Transverse colon (tissue), 4 donors: ENCODE measurements at regions not wholly inside any gene's neighbourhood (a gene's known extent, or its start where the extent isn't known, plus 50 kb on each side); places are given as distances from the start of the nearest gene placed in this dataset.

ENCODE experiments used
- DNase-seq: peaks from one replicate; pipeline ENCODE4 v3.0.0-alpha.2; 2019
- H3K27ac ChIP-seq, 4 donors: fragments of 200-600 bp; sonication (generic); 2 replicates each; pipeline ENCODE4 v1.5.1; 2016 to 2018; ENCODE audit warnings: inconsistent platforms in 4 of 4
- H3K27me3 ChIP-seq: fragments of 200-600 bp; sonication (generic); 2 replicates; pipeline ENCODE4 v1.5.1; 2017; ENCODE audit warnings: inconsistent platforms
- H3K36me3 ChIP-seq, 4 donors: fragments of 200-600 bp; sonication (generic); 2 replicates each; pipeline ENCODE4 v1.5.1; 2017 to 2019; ENCODE audit warnings: inconsistent platforms in 4 of 4
- H3K4me1 ChIP-seq, 4 donors: fragments of 200-600 bp; sonication (generic); 2 replicates each; pipeline ENCODE4 v1.5.1; 2017 to 2020; ENCODE audit warnings: inconsistent platforms in 4 of 4
- H3K4me3 ChIP-seq, 4 donors: fragments of 200-600 bp; sonication (generic); 1 replicate in 1 of 4; 2 replicates in 3 of 4; pipeline versions ENCODE4 v1.5.1 to v1.6.1; 2017 to 2019; ENCODE audit warnings: inconsistent platforms in 4 of 4
- H3K9me3 ChIP-seq, 2 donors: fragments of 200-600 bp; sonication (generic); 2 replicates each; pipeline ENCODE4 v1.5.1; 2017 to 2019; ENCODE audit warnings: inconsistent platforms in 2 of 2
- EP300 ChIP-seq: sonication (generic); formaldehyde crosslinking; IDR thresholded peaks from one replicate; pipeline ENCODE4 v1.6.1; 2017; ENCODE audit warnings: antibody characterized with exemption, low read depth
- POLR2A ChIP-seq: fragments of 450-650 bp; IDR thresholded peaks from one replicate; pipeline ENCODE4 v1.6.1; 2016; ENCODE audit warnings: antibody characterized with exemption, mild to moderate bottlenecking, moderate library complexity
- POLR2AphosphoS5 ChIP-seq, 3 donors: sonication (generic); formaldehyde crosslinking; IDR thresholded peaks; one replicate each; pipeline ENCODE4 v1.6.1; 2016; ENCODE audit warnings: antibody characterized with exemption in 3 of 3
- WGBS, 2 donors: methylation state at CpG; one replicate each; pipeline ENCODE4 v1.1.5; 2018; ENCODE audit warnings: low coverage in 1 of 2; 5-methylcytosine and 5-hydroxymethylcytosine counted together
- in situ Hi-C, 4 donors: fragments of 200-750 bp; cut with MboI; loops; one replicate each; pipeline versions ENCODE4 v1.15.0 to v1.15.1; 2017; ENCODE audit warnings: low sequenced_read_pairs in 3 of 4, low pct_ligation_motif_present in 1 of 4, low pct_unique_long_range_greater_than_20kb in 1 of 4
- intact Hi-C: fragments of 100-400 bp; cut with DNase I; formaldehyde crosslinking; loops from one replicate; pipeline ENCODE4 v1.15.1; 2023; ENCODE audit warnings: low total_unique reads
- TF ChIP-seq, protein P1 (sequence below), 5 experiments: fragments of 200-600 bp in 3 of 5; fragments of 450-650 bp in 2 of 5; sonication (generic) in 3 of 5; IDR thresholded peaks; 1 replicate in 2 of 5; 2 replicates in 3 of 5; pipeline ENCODE4 v1.5.1; 2016 to 2017; ENCODE audit warnings: antibody characterized with exemption in 5 of 5, inconsistent platforms in 3 of 5, mild to moderate bottlenecking in 2 of 5, moderate library complexity in 1 of 5

GRCh38 chr7:156442516-156442915 is 198.1 kb upstream of the RNF32 start:
- intact Hi-C loops, result no loop called here

GRCh38 chr7:156440456-156440855 is 200.1 kb upstream of the RNF32 start:
- Histone ChIP-seq H3K36me3 (no peaks in the 10 kb centered on the region), H3K4me1 (no peaks in the 10 kb centered on the region), H3K27ac (no peak overlapping the region), H3K4me3 (no peak overlapping the region), H3K9me3 (no peaks in the 10 kb centered on the region), H3K27me3 (no peaks in the 10 kb centered on the region)
- no peak for TF ChIP-seq POLR2AphosphoS5 (IDR thresholded peaks at IDR 0.05)
- TF ChIP-seq EP300, result no peak
- TF ChIP-seq POLR2A, result no peak
- TF ChIP-seq, protein P1, sequence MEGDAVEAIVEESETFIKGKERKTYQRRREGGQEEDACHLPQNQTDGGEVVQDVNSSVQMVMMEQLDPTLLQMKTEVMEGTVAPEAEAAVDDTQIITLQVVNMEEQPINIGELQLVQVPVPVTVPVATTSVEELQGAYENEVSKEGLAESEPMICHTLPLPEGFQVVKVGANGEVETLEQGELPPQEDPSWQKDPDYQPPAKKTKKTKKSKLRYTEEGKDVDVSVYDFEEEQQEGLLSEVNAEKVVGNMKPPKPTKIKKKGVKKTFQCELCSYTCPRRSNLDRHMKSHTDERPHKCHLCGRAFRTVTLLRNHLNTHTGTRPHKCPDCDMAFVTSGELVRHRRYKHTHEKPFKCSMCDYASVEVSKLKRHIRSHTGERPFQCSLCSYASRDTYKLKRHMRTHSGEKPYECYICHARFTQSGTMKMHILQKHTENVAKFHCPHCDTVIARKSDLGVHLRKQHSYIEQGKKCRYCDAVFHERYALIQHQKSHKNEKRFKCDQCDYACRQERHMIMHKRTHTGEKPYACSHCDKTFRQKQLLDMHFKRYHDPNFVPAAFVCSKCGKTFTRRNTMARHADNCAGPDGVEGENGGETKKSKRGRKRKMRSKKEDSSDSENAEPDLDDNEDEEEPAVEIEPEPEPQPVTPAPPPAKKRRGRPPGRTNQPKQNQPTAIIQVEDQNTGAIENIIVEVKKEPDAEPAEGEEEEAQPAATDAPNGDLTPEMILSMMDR (IDR thresholded peaks at IDR 0.05), result no peak
- in situ Hi-C loops (no loop called here), intact Hi-C loops (no loop called here)
- no peak for DNase-seq
- WGBS, 2 donors, result 83 to 88% methylated on average over 4 to 13 of the region's 13 CpGs

More at GRCh38 chr7:156442516-156442915, 198.1 kb upstream of the RNF32 start:
- no peak overlapping the region for H3K27ac ChIP-seq
- in situ Hi-C loops, result no loop called here
- H3K4me3 ChIP-seq, result no peak overlapping the region
- TF ChIP-seq, protein P1 (IDR thresholded peaks at IDR 0.05), result no peak
- TF ChIP-seq POLR2AphosphoS5 (IDR thresholded peaks at IDR 0.05) (no peak), EP300 (no peak), POLR2A (no peak)
- no peaks in the 10 kb centered on the region for H3K9me3 ChIP-seq
- DNase-seq, result no peak
- no peaks in the 10 kb centered on the region for H3K4me1 ChIP-seq
- 53% methylated on average over 10 of the region's 10 CpGs; no CpG with 5 or more reads in 1 of the 2 donors for WGBS, 2 donors
- no peaks in the 10 kb centered on the region for H3K36me3 ChIP-seq
- no peaks in the 10 kb centered on the region for H3K27me3 ChIP-seq

- Histone ChIP-seq H3K4me1 (no peaks in the 10 kb centered on the region), H3K27me3 (no peaks in the 10 kb centered on the region), H3K36me3 (no peaks in the 10 kb centered on the region), H3K27ac (no peak overlapping the region), H3K9me3 (no peaks in the 10 kb centered on the region), H3K4me3 (no peak overlapping the region)
- intact Hi-C loops, result no loop called here
- 28 to 56% methylated on average over 2 of the region's 2 CpGs for WGBS, 2 donors
- in situ Hi-C loops, result no loop called here
- TF ChIP-seq EP300, result no peak
- no peak for TF ChIP-seq POLR2AphosphoS5 (IDR thresholded peaks at IDR 0.05)
- TF ChIP-seq POLR2A, result no peak
- TF ChIP-seq, protein P1 (IDR thresholded peaks at IDR 0.05), result no peak
- DNase-seq, result no peak
Measured at GRCh38 chr7:156438011-156438410, 202.6 kb upstream of the RNF32 start.

- H3K36me3 ChIP-seq, result no peaks in the 10 kb centered on the region
- H3K9me3 ChIP-seq, result no peaks in the 10 kb centered on the region
- H3K27me3 ChIP-seq, result no peaks in the 10 kb centered on the region
- TF ChIP-seq EP300 (no peak), POLR2A (no peak), POLR2AphosphoS5 (IDR thresholded peaks at IDR 0.05) (no peak)
- TF ChIP-seq, protein P1 (IDR thresholded peaks at IDR 0.05), result no peak
- no peaks in the 10 kb centered on the region for H3K4me1 ChIP-seq
- in situ Hi-C loops, result no loop called here
- H3K27ac ChIP-seq, result no peak overlapping the region
- intact Hi-C loops, result no loop called here
- no peak overlapping the region for H3K4me3 ChIP-seq
- 66 to 88% methylated on average over 7 to 8 of the region's 8 CpGs for WGBS, 2 donors
- DNase-seq, result no peak
Measured at GRCh38 chr7:156437021-156437614, 203.5 kb upstream of the RNF32 start.
